Posterior cingulate gyrus (tissue), 11 donors: ENCODE measurements at regions not wholly inside any gene's neighbourhood (a gene's known extent, or its start where the extent isn't known, plus 50 kb on each side); places are given as distances from the start of the nearest gene placed in this dataset.
"Not testable (repeated sequence)": the region's sequence is repeated elsewhere in the genome, so short reads cannot be mapped to it uniquely, and the experiment has no call there.

Source experiments
- DNase-seq, 10 donors: peaks; one replicate each; pipeline versions ENCODE4 v3.0.0 to v3.0.0-alpha.2; 2020 to 2021; ENCODE audit warnings: mixed read lengths in 3 of 10
- intact Hi-C: fragments of 100-400 bp; cut with DNase I; formaldehyde crosslinking; loops from one replicate; pipeline ENCODE4 v1.15.1; 2023

GRCh38 chr4:27075603-27076002 is 215.0 kb downstream of the STIM2 start:
- intact Hi-C loops, DNase-seq: not testable (repeated sequence)

GRCh38 chr4:27078934-27079455 is 218.4 kb downstream of the STIM2 start:
- DNase-seq = no peak
- intact Hi-C loops = no loop called here

- DNase-seq = no peak
- intact Hi-C loops = loop anchor here (5.0 kb wide), 1 partner anchor 35 kb away; no protein-coding TSS in a partner anchor
Measured at GRCh38 chr4:27081675-27082586, 221.3 kb downstream of the STIM2 start.

- no peak for DNase-seq
- intact Hi-C loops = loop anchor here (5.0 kb wide), 1 partner anchor 35 kb away; no protein-coding TSS in a partner anchor
Measured at GRCh38 chr4:27082776-27083175, 222.1 kb downstream of the STIM2 start.

- DNase-seq = peak; percentile 50 to 94 (median 70)
- intact Hi-C loops = loop anchor here (5.0 kb wide), 1 partner anchor 38 kb away; no protein-coding TSS in a partner anchor
Measured at GRCh38 chr4:27084685-27085361, 224.2 kb downstream of the STIM2 start.

GRCh38 chr4:27085396-27085795 is 224.8 kb downstream of the STIM2 start:
- no peak for DNase-seq
- intact Hi-C loops = no loop called here

- intact Hi-C loops = no loop called here
- DNase-seq = no peak
Measured at GRCh38 chr4:27087306-27088045, 226.8 kb downstream of the STIM2 start.

GRCh38 chr4:27088491-27088890 is 227.8 kb downstream of the STIM2 start:
- intact Hi-C loops = no loop called here
- DNase-seq = no peak

- intact Hi-C loops = no loop called here
- DNase-seq = no peak
Measured at GRCh38 chr4:27089186-27089585, 228.5 kb downstream of the STIM2 start.

GRCh38 chr4:27090406-27090805 is 229.8 kb downstream of the STIM2 start:
- intact Hi-C loops = no loop called here
- DNase-seq = no peak

- no peak for DNase-seq
- intact Hi-C loops = no loop called here
Measured at GRCh38 chr4:27094224-27094623, 233.6 kb downstream of the STIM2 start.

- intact Hi-C loops = no loop called here
- DNase-seq = no peak
Measured at GRCh38 chr4:27094783-27095182, 234.1 kb downstream of the STIM2 start.

- DNase-seq = no peak
- intact Hi-C loops = no loop called here
Measured at GRCh38 chr4:27096142-27096824, 235.6 kb downstream of the STIM2 start.

GRCh38 chr4:27098034-27098433 is 237.4 kb downstream of the STIM2 start:
- intact Hi-C loops = no loop called here
- no peak for DNase-seq

- no peak for DNase-seq
- intact Hi-C loops = no loop called here
Measured at GRCh38 chr4:27100713-27101112, 240.1 kb downstream of the STIM2 start.

- intact Hi-C loops = no loop called here
- DNase-seq = no peak
Measured at GRCh38 chr4:27101126-27101525, 240.5 kb downstream of the STIM2 start.

GRCh38 chr4:27101561-27101960 is 240.9 kb downstream of the STIM2 start:
- intact Hi-C loops = no loop called here
- no peak for DNase-seq

GRCh38 chr4:27111627-27112026 is 251.0 kb downstream of the STIM2 start:
- no peak for DNase-seq
- intact Hi-C loops = no loop called here

- intact Hi-C loops = no loop called here
- no peak for DNase-seq
Measured at GRCh38 chr4:27112587-27112986, 251.9 kb downstream of the STIM2 start.

- no peak for DNase-seq
- intact Hi-C loops = no loop called here
Measured at GRCh38 chr4:27115221-27115620, 254.6 kb downstream of the STIM2 start.
